ENCODE measurements at regions not wholly inside any gene's neighbourhood (a gene's known extent, or its start where the extent isn't known, plus 50 kb on each side); places are given as distances from the start of the nearest gene placed in this dataset.

GRCh38 chr11:121961321-121961801 lies 154.7 kb downstream of the BLID start:
- ChIA-PET CTCF (no interaction called here), POLR2A (no interaction called here)
- no peak for TF ChIP-seq CTCF (IDR thresholded peaks at IDR 0.05; ENCODE audit: control extremely low read depth, extremely low read depth, low read depth, missing control alignments)
- no peak for DNase-seq (ENCODE audit: extremely low spot score)

- DNase-seq (ENCODE audit: extremely low spot score): no peak
- TF ChIP-seq CTCF (IDR thresholded peaks at IDR 0.05; ENCODE audit: control extremely low read depth, extremely low read depth, low read depth, missing control alignments): no peak
- ChIA-PET CTCF (interaction anchor here (1.1 kb wide), 1 partner anchor 11 kb away, joined by 3 read pairs; no protein-coding TSS in a partner anchor), POLR2A (no interaction called here)
These were observed 157.1 kb downstream of the BLID start for GRCh38 chr11:121958971-121959325.

- ChIA-PET POLR2A (no interaction called here), CTCF (no interaction called here)
- no peak for DNase-seq (ENCODE audit: extremely low spot score)
- no peak for TF ChIP-seq CTCF (IDR thresholded peaks at IDR 0.05; ENCODE audit: control extremely low read depth, extremely low read depth, low read depth, missing control alignments)
These were observed 157.6 kb downstream of the BLID start for GRCh38 chr11:121958323-121958970.

- no peak for TF ChIP-seq CTCF (IDR thresholded peaks at IDR 0.05; ENCODE audit: control extremely low read depth, extremely low read depth, low read depth, missing control alignments)
- CTCF ChIA-PET: no interaction called here
- POLR2A ChIA-PET: no interaction called here
- no peak for DNase-seq (ENCODE audit: extremely low spot score)
These were observed 162.9 kb downstream of the BLID start for GRCh38 chr11:121953122-121953521.

GRCh38 chr11:121950160-121950559 lies 165.9 kb downstream of the BLID start:
- CTCF ChIA-PET: no interaction called here
- no peak for DNase-seq (ENCODE audit: extremely low spot score)
- POLR2A ChIA-PET: no interaction called here
- no peak for TF ChIP-seq CTCF (IDR thresholded peaks at IDR 0.05; ENCODE audit: control extremely low read depth, extremely low read depth, low read depth, missing control alignments)

- no peak for TF ChIP-seq CTCF (IDR thresholded peaks at IDR 0.05; ENCODE audit: control extremely low read depth, extremely low read depth, low read depth, missing control alignments)
- POLR2A ChIA-PET: no interaction called here
- DNase-seq (ENCODE audit: extremely low spot score): no peak
- CTCF ChIA-PET: no interaction called here
These were observed 169.5 kb downstream of the BLID start for GRCh38 chr11:121946514-121946913.
